Aorta (tissue), 5 donors: ENCODE measurements at regions not wholly inside any gene's neighbourhood (a gene's known extent, or its start where the extent isn't known, plus 50 kb on each side); places are given as distances from the start of the nearest gene placed in this dataset.

ENCODE experiments used
- ATAC-seq: fragments of 200-7000 bp; cut with Tn5 transposase; one replicate; pipeline ENCODE4 v1.9.1; 2022; ENCODE audit warnings: moderate library complexity; ENCODE audit not compliant: low FRiP score
- DNase-seq, 2 donors: peaks; one replicate each; pipeline ENCODE4 v3.0.0-alpha.2; 2020
- H3K27ac ChIP-seq, 2 donors: one replicate each; pipeline ENCODE4 v1.5.1; 2013; ENCODE audit warnings: low read length in 2 of 2, mild to moderate bottlenecking in 2 of 2, moderate library complexity in 2 of 2, control low read depth in 1 of 2, inconsistent platforms in 1 of 2, low read depth in 1 of 2
- H3K27me3 ChIP-seq, 2 donors: one replicate each; pipeline ENCODE4 v1.6.1; 2013; ENCODE audit warnings: control low read depth in 1 of 2, low read length in 1 of 2, mild to moderate bottlenecking in 1 of 2, moderate library complexity in 1 of 2; ENCODE audit not compliant: insufficient read depth in 2 of 2, control insufficient read depth in 1 of 2
- H3K36me3 ChIP-seq, 2 donors: one replicate each; pipeline ENCODE4 v1.6.1; 2013; ENCODE audit warnings: control low read depth in 1 of 2, low read length in 1 of 2, mild to moderate bottlenecking in 1 of 2; ENCODE audit not compliant: insufficient read depth in 2 of 2, control insufficient read depth in 1 of 2
- H3K4me1 ChIP-seq, 2 donors: one replicate each; pipeline ENCODE4 v1.6.1; 2013; ENCODE audit warnings: low read length in 2 of 2, control low read depth in 1 of 2, mild to moderate bottlenecking in 1 of 2, moderate library complexity in 1 of 2; ENCODE audit not compliant: insufficient read depth in 2 of 2, control insufficient read depth in 1 of 2
- H3K4me3 ChIP-seq, 2 donors: one replicate each; pipeline ENCODE4 v1.5.1; 2013; ENCODE audit warnings: low read length in 2 of 2, control low read depth in 1 of 2, mild to moderate bottlenecking in 1 of 2
- H3K9me3 ChIP-seq: one replicate; pipeline ENCODE4 v1.6.1; 2013; ENCODE audit warnings: mild to moderate bottlenecking, low read length; ENCODE audit not compliant: control insufficient read depth
- WGBS, 2 donors: extraction: QIAGEN DNeasy Blood & Tissue Kit; methylation state at CpG; one replicate each; pipeline ENCODE4 v1.1.7; 2013; 5-methylcytosine and 5-hydroxymethylcytosine counted together
- intact Hi-C, 2 donors: fragments of 100-400 bp; cut with DNase I; formaldehyde crosslinking; loops; one replicate each; pipeline versions ENCODE4 v1.14.2 to v1.15.0; 2022
- donor health status: healthy with polysubstance abuse.
- donor health status: Bipolar disorder and iron deficiency.
- donor health status: DM: no; HTN: no; CAD: no.
- donor health status: DM: no; HTN: no; CAD: no.
- donor health status: DM: yes; HTN: yes; CAD: no.

GRCh38 chr12:34352098-34352497 is 329.8 kb downstream of the ALG10 start:
- no peak overlapping the region for H3K27ac ChIP-seq
- intact Hi-C loops = no loop called here
- H3K9me3 ChIP-seq = no peaks in the 10 kb centered on the region
- H3K4me1 ChIP-seq = no peaks in the 10 kb centered on the region
- no peak for ATAC-seq
- no peak for DNase-seq
- 49 to 66% methylated on average over 20 to 23 of the region's 23 CpGs for WGBS, 2 donors
- peaks cover 0 to 2% of the 10 kb centered on the region in 2 donors for H3K27me3 ChIP-seq
- no peak overlapping the region for H3K4me3 ChIP-seq
- H3K36me3 ChIP-seq = no peaks in the 10 kb centered on the region

DNA sequence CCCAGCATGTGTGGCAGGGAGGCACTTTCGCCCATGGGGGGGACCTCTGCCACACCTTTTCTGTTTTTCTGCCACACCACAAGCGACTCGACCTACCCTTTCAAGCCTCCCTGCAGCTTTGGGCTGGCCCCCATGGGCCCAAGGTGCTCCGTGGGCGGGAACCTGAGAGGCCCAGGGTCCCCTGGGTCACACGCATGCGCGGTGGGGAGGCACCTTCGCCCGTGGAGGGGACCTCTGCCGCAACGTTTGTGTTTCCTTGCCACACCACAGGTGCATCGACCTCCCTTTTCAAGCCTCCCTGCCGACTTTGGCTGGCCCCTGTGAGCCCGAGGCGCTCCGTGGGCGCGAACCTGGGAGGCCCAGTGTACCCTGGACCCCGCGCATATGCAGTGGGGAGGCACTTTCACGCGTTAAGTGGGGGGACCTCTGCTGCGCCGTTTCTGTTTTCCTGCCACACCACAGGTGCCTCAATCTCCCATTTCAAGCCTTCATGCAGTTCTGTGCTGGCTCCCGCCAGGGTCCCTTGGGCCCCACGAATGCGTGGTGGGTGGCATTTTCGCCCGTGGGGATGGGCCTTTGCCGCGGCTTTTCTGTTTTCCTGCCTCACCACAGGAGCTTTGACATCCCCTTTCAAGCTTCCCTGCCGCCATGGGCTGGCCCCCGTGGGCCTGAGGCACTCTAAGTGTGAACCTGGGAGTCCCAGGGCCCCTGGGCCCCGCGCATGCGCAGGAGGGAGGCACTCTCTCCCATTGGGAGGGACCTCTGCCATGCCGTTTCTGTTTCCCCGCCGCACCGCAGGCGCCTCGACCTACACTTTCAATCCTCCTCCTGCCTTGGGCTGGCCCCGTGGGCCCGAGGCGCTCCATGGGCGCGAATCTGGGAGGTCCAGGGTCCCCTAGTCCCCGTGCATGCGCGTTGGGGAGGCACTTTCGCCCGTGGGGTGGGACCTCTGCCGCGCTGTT is 332.2 kb downstream of the ALG10 start:
- ATAC-seq = no peak
- H3K27ac ChIP-seq = no peak overlapping the region
- H3K9me3 ChIP-seq = peaks cover 3% of the 10 kb centered on the region
- H3K4me1 ChIP-seq = no peaks in the 10 kb centered on the region
- no peak for DNase-seq
- 58 to 67% methylated on average over 52 to 55 of the region's 55 CpGs for WGBS, 2 donors
- intact Hi-C loops = no loop called here
- no peaks in the 10 kb centered on the region for H3K36me3 ChIP-seq
- no peak overlapping the region for H3K4me3 ChIP-seq
- H3K27me3 ChIP-seq = peaks cover 0 to 2% of the 10 kb centered on the region in 2 donors

DNA sequence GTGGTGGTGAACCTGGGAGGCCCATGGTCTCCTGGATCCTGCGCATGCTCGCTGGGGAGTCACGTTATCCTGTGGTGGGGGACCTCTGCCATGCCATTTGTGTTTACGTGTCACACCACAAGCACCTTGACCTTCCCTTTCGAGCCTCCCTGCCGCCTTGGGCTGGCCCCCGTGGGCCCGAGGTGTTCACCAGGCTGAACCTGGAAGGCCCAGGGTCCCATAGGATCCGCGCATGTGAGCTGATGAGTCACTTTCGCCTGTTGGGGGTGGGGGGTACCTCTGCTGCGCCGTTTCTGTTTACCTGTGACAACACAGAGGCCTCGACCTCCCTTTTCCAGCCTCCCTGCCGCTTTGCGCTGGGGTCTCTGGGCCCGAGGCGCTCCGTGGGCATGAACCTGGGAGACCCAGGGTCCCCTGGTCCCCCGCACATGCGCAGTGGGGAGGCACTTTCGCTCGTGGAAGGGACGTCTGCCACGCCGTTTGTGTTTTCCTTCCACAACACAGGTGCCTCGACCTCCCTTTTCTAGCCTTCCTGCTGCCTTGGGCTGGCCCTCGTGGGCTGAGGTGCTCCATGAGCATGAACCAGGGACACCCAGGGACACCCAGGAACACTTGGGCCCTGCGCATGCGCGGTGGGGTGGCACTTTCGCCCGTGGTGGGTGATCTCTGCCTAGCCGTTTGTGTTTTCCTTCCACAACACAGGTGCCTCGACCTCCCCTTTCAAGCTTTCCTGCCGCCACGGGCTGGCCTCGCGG is 334.1 kb downstream of the ALG10 start:
- Histone ChIP-seq H3K9me3 (peaks cover 3% of the 10 kb centered on the region), H3K27me3 (peaks cover 0 to 2% of the 10 kb centered on the region in 2 donors), H3K27ac (no peak overlapping the region), H3K4me1 (no peaks in the 10 kb centered on the region), H3K4me3 (no peak overlapping the region), H3K36me3 (no peaks in the 10 kb centered on the region)
- intact Hi-C loops = no loop called here
- DNase-seq (no peak), ATAC-seq (no peak)
- 74% methylated on average over 35 to 39 of the region's 39 CpGs for WGBS, 2 donors

- H3K27me3 ChIP-seq = peaks cover 0 to 2% of the 10 kb centered on the region in 2 donors
- intact Hi-C loops = no loop called here
- WGBS, 2 donors = 51 to 56% methylated on average over 20 of the region's 20 CpGs
Measured at GRCh38 chr12:34357791-34358190, 335.5 kb downstream of the ALG10 start.

GRCh38 chr12:34358198-34358597 is 335.9 kb downstream of the ALG10 start:
- Histone ChIP-seq H3K27me3 (no peaks in the 10 kb centered on the region), H3K9me3 (peaks cover 3% of the 10 kb centered on the region), H3K4me3 (no peak overlapping the region), H3K4me1 (no peaks in the 10 kb centered on the region), H3K36me3 (no peaks in the 10 kb centered on the region), H3K27ac (no peak overlapping the region)
- ATAC-seq = no peak
- intact Hi-C loops = no loop called here
- DNase-seq = no peak
- 62 to 65% methylated on average over 18 of the region's 18 CpGs for WGBS, 2 donors

More at GRCh38 chr12:34357791-34358190, 335.5 kb downstream of the ALG10 start:
- no peak overlapping the region for H3K4me3 ChIP-seq
- peaks cover 3% of the 10 kb centered on the region for H3K9me3 ChIP-seq
- DNase-seq = no peak
- no peak overlapping the region for H3K27ac ChIP-seq
- ATAC-seq = no peak
- no peaks in the 10 kb centered on the region for H3K4me1 ChIP-seq
- no peaks in the 10 kb centered on the region for H3K36me3 ChIP-seq

GRCh38 chr12:34361721-34362316 is 339.5 kb downstream of the ALG10 start:
- Histone ChIP-seq H3K4me1 (no peaks in the 10 kb centered on the region), H3K9me3 (peaks cover 3% of the 10 kb centered on the region), H3K4me3 (no peak overlapping the region), H3K27me3 (no peaks in the 10 kb centered on the region), H3K27ac (no peak overlapping the region), H3K36me3 (no peaks in the 10 kb centered on the region)
- DNase-seq = no peak
- intact Hi-C loops = no loop called here
- no peak for ATAC-seq
- WGBS, 2 donors = 53 to 57% methylated on average over 30 of the region's 30 CpGs

DNA sequence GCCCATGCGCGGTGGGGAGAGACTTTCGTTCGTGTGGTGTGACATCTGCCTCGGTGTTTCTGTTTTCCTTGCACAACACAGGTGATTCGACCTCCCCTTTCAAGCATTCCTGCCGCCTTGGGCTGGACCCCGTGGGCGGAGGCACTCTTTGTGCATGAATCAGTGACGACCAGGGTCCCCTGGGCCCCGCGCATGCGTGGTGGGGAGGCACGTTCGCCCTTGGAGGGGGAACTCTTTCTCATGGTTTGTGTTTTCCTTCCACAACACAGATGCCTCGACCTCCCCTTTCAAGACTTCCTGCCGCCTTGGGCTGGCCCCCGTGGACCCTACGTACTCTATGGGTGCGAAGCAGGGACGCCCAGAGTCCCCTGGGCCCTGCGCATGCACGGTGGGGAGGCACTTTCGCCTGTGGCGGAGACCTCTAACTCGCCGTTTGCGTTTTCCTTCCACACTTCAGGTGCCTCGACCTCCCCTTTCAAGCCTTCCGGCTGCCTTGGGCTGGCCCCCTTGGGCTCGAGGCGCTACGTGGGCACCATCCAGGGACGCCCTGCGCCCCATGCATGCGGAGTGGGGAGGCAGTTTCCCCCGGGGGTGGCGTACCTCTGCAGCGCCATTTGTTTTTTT is 340.9 kb downstream of the ALG10 start:
- H3K4me1 ChIP-seq = no peaks in the 10 kb centered on the region
- WGBS, 2 donors = 52 to 60% methylated on average over 39 of the region's 39 CpGs
- intact Hi-C loops = no loop called here

GRCh38 chr12:34368079-34368478 is 345.8 kb downstream of the ALG10 start:
- H3K27me3 ChIP-seq = no peaks in the 10 kb centered on the region
- DNase-seq = no peak

More for the DNA sequence above, 340.9 kb downstream of the ALG10 start:
- DNase-seq = no peak
- H3K27ac ChIP-seq = no peak overlapping the region
- H3K36me3 ChIP-seq = no peaks in the 10 kb centered on the region
- no peaks in the 10 kb centered on the region for H3K9me3 ChIP-seq
- H3K27me3 ChIP-seq = no peaks in the 10 kb centered on the region
- H3K4me3 ChIP-seq = no peak overlapping the region
- no peak for ATAC-seq

More at GRCh38 chr12:34368079-34368478, 345.8 kb downstream of the ALG10 start:
- no peak overlapping the region for H3K27ac ChIP-seq
- H3K4me3 ChIP-seq = no peak overlapping the region
- no peak for ATAC-seq
- WGBS, 2 donors = 47 to 64% methylated on average over 15 of the region's 15 CpGs
- no peaks in the 10 kb centered on the region for H3K4me1 ChIP-seq
- peaks cover 4% of the 10 kb centered on the region for H3K9me3 ChIP-seq
- intact Hi-C loops = no loop called here
- no peaks in the 10 kb centered on the region for H3K36me3 ChIP-seq
